Colonic mucosa (tissue), 4 donors: ENCODE measurements at regions not wholly inside any gene's neighbourhood (a gene's known extent, or its start where the extent isn't known, plus 50 kb on each side); places are given as distances from the start of the nearest gene placed in this dataset.

ENCODE experiments used
- DNase-seq: peaks from one replicate; pipeline ENCODE4 v3.0.0-alpha.2; 2020
- H3K27ac ChIP-seq: fragments of 200-600 bp; one replicate; pipeline ENCODE4 v1.8.0; 2021
- H3K27me3 ChIP-seq: fragments of 200-600 bp; one replicate; pipeline ENCODE4 v1.8.0; 2021
- H3K36me3 ChIP-seq: fragments of 200-600 bp; one replicate; pipeline ENCODE4 v1.8.0; 2021
- H3K4me1 ChIP-seq: fragments of 200-600 bp; one replicate; pipeline ENCODE4 v1.8.0; 2021; ENCODE audit warnings: mild to moderate bottlenecking
- H3K4me3 ChIP-seq: fragments of 200-600 bp; one replicate; pipeline ENCODE4 v1.8.0; 2021
- H3K9ac ChIP-seq, 2 donors: one replicate each; pipeline ENCODE4 v1.7.0; 2013; ENCODE audit warnings: control low read depth in 2 of 2, low read depth in 2 of 2, low read length in 2 of 2
- H3K9me3 ChIP-seq: fragments of 200-600 bp; one replicate; pipeline ENCODE4 v1.8.0; 2021
- intact Hi-C: fragments of 100-400 bp; cut with DNase I; formaldehyde crosslinking; loops from one replicate; pipeline ENCODE4 v1.14.1; 2022
- TF ChIP-seq, protein P1 (sequence below): fragments of 200-600 bp; IDR thresholded peaks from one replicate; pipeline ENCODE4 v1.8.0; 2022; ENCODE audit warnings: antibody characterized with exemption, mild to moderate bottlenecking
- donor health status: healthy.
- donor health status: DM: no; HTN: no; CAD: no.
- donor health status: DM: no; HTN: no; CAD: no.

DNA sequence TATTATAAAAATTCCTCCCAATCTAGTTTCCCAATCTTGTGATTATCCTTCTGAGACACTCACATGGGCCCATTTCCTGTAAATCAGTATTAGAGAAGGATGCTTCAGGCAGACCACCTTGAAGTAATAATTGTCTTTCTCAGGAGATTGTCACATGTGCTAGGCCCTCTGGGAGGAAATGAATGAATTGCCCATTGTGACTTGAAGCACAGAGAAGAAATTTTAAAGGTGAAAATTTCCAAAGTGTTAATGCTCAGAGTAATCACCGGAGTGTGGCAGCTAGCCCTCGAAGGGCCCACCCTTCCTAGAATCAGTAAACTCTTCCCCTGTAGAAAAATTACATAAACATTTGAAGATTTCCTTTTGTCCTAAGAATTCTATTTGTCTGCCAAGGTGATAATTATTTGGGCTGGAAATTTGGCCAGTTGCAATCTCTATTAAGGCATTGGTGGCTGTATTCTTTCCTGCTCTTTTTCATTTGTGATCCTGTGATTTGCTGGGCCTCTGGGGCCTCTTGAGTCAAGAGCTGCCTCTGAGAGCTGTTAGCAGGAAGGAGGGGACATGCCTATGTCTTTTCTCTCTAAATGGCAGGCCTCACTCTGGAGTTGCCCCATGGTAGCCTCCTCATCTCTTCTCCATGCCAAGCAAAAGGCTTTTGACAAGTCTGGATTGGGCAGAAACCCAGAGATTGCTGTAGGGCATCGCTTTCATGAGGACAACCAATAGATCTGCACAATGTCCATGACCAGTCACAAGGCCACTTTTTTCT is 371.5 kb upstream of the ACTBL2 start:
- intact Hi-C loops: no loop called here
- no peaks in the 10 kb centered on the region for H3K4me1 ChIP-seq
- H3K36me3 ChIP-seq: no peaks in the 10 kb centered on the region
- no peaks in the 10 kb centered on the region for H3K9me3 ChIP-seq
- no peaks in the 10 kb centered on the region for H3K27me3 ChIP-seq
- no peak overlapping the region for H3K9ac ChIP-seq
- no peak for DNase-seq
- TF ChIP-seq, protein P1, sequence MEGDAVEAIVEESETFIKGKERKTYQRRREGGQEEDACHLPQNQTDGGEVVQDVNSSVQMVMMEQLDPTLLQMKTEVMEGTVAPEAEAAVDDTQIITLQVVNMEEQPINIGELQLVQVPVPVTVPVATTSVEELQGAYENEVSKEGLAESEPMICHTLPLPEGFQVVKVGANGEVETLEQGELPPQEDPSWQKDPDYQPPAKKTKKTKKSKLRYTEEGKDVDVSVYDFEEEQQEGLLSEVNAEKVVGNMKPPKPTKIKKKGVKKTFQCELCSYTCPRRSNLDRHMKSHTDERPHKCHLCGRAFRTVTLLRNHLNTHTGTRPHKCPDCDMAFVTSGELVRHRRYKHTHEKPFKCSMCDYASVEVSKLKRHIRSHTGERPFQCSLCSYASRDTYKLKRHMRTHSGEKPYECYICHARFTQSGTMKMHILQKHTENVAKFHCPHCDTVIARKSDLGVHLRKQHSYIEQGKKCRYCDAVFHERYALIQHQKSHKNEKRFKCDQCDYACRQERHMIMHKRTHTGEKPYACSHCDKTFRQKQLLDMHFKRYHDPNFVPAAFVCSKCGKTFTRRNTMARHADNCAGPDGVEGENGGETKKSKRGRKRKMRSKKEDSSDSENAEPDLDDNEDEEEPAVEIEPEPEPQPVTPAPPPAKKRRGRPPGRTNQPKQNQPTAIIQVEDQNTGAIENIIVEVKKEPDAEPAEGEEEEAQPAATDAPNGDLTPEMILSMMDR: no peak
- H3K4me3 ChIP-seq: no peak overlapping the region
- H3K27ac ChIP-seq: no peak overlapping the region

DNA sequence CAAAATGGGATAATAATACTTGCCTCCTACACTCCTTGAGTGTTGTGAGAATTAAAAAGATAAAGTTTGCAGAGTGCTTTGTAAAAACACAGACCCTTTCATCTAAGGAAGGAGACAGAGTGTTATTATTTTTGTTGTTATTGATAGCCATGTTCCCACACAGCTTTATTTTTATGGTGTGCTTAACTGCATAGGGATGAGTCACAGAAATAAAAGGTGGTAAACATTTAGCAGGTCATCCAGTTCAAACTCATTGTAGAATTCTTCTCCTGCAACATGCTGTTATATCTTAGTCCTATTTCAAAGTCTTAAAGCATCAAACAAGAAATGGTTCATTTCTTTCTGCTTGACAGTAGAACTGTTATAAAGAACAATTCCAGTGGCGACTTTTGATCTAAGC is 367.5 kb upstream of the ACTBL2 start:
- Histone ChIP-seq H3K4me3 (no peak overlapping the region), H3K27me3 (no peaks in the 10 kb centered on the region), H3K4me1 (no peaks in the 10 kb centered on the region), H3K9me3 (no peaks in the 10 kb centered on the region), H3K36me3 (no peaks in the 10 kb centered on the region), H3K27ac (no peak overlapping the region), H3K9ac (no peak overlapping the region)
- no peak for DNase-seq
- intact Hi-C loops: no loop called here
- TF ChIP-seq, protein P1: no peak

DNA sequence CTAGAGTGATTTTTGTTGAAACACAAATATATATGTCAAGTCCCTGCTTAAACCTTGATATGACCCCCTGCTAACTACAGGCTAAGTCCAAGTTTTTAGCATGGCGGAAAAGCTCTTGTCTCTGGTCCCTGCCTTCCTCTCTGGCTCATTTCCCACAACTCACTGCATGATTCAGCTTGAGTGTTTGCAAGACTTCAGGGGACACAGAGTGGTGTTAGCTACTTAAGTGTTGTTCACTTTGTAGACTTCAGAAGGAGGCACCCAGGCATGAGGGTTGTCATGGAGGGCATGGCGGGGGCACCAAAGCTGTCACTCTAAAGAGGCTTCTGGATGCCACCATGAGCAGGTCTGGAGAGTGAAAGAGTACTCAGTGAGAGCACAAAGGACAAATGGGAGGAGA is 362.4 kb upstream of the ACTBL2 start:
- Histone ChIP-seq H3K9me3 (no peaks in the 10 kb centered on the region), H3K4me3 (no peak overlapping the region), H3K27me3 (no peaks in the 10 kb centered on the region), H3K27ac (no peak overlapping the region), H3K9ac (no peak overlapping the region), H3K36me3 (no peaks in the 10 kb centered on the region), H3K4me1 (no peaks in the 10 kb centered on the region)
- DNase-seq: no peak
- TF ChIP-seq, protein P1: no peak
- intact Hi-C loops: no loop called here

DNA sequence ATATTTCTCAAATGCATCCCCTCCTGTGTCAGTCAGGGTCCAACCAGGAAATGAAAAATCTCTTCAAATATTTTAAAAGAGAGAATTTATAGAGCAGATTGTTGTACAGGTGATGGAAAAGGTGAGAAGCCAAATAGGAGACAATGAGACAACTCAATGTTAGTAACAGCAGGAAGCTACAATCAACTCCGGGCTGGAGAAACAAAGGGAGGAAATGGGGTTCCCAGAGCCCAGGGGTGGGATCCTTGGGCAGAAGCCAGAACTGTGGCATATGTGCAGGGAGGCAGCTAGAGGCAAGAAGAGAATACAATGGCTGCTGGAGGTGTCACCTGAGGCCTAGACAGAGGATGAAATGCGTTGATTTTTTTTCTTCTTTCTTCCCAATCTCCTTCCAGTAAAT is 361.8 kb upstream of the ACTBL2 start:
- no peak overlapping the region for H3K27ac ChIP-seq
- no peaks in the 10 kb centered on the region for H3K9me3 ChIP-seq
- intact Hi-C loops: no loop called here
- H3K9ac ChIP-seq: no peak overlapping the region
- TF ChIP-seq, protein P1: no peak
- no peaks in the 10 kb centered on the region for H3K27me3 ChIP-seq
- no peak for DNase-seq
- H3K4me3 ChIP-seq: no peak overlapping the region
- H3K36me3 ChIP-seq: no peaks in the 10 kb centered on the region
- no peaks in the 10 kb centered on the region for H3K4me1 ChIP-seq

DNA sequence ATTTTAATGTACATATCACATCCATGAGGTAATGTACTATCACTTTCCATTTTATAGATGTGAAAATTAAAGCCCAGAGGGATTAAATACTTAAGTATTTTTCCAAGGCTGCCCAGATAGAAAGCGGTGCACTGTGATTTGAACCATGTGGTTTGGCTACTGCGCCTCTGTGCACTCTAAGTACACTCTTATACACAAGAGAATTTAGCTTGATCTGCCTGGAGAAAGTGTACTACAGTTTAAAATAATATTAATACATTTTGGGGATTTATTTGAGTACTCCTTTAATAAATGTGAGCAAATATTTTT is 360.4 kb upstream of the ACTBL2 start:
- TF ChIP-seq, protein P1: no peak
- no peaks in the 10 kb centered on the region for H3K36me3 ChIP-seq
- no peaks in the 10 kb centered on the region for H3K9me3 ChIP-seq
- H3K9ac ChIP-seq: no peak overlapping the region
- no peaks in the 10 kb centered on the region for H3K27me3 ChIP-seq
- DNase-seq: no peak
- no peak overlapping the region for H3K4me3 ChIP-seq
- H3K27ac ChIP-seq: no peak overlapping the region
- intact Hi-C loops: no loop called here
- H3K4me1 ChIP-seq: no peaks in the 10 kb centered on the region
